Heart right ventricle (tissue), 16 donors: ENCODE measurements at regions not wholly inside any gene's neighbourhood (a gene's known extent, or its start where the extent isn't known, plus 50 kb on each side); places are given as distances from the start of the nearest gene placed in this dataset.

ENCODE experiments used
- ATAC-seq, 8 donors: fragments of 200-7000 bp; cut with Tn5 transposase; one replicate each; pipeline ENCODE4 v1.9.1; 2020; ENCODE audit warnings: mild to moderate bottlenecking in 8 of 8, moderate library complexity in 8 of 8, moderate number of reproducible peaks in 1 of 8
- DNase-seq, 2 donors: peaks; one replicate each; pipeline ENCODE4 v3.0.0-alpha.2; 2020
- H3K27ac ChIP-seq, 10 donors: fragments of 200-600 bp; sonication (generic) in 2 of 10; one replicate each; pipeline versions ENCODE4 v1.5.0 to v1.8.0; 2020 to 2022; ENCODE audit warnings: mild to moderate bottlenecking in 3 of 10
- H3K27me3 ChIP-seq, 7 donors: fragments of 200-600 bp; one replicate each; pipeline ENCODE4 v1.8.0; 2021 to 2022; ENCODE audit warnings: mild to moderate bottlenecking in 2 of 7
- H3K36me3 ChIP-seq, 9 donors: fragments of 200-600 bp; sonication (generic) in 1 of 9; one replicate each; pipeline versions ENCODE4 v1.5.0 to v1.8.0; 2020 to 2022; ENCODE audit warnings: mild to moderate bottlenecking in 2 of 9
- H3K4me1 ChIP-seq, 9 donors: fragments of 200-600 bp; sonication (generic) in 1 of 9; one replicate each; pipeline versions ENCODE4 v1.5.0 to v1.8.0; 2020 to 2022; ENCODE audit warnings: mild to moderate bottlenecking in 4 of 9
- H3K4me3 ChIP-seq, 10 donors: fragments of 200-600 bp; sonication (generic) in 2 of 10; one replicate each; pipeline versions ENCODE4 v1.5.0 to v1.8.0; 2020 to 2022; ENCODE audit warnings: mild to moderate bottlenecking in 7 of 10, moderate library complexity in 2 of 10
- H3K9me3 ChIP-seq, 11 donors: fragments of 200-600 bp in 10 of 11; sonication (generic) in 2 of 11; one replicate each; pipeline versions ENCODE4 v1.5.0 to v1.8.0; 2013 to 2022; ENCODE audit warnings: mild to moderate bottlenecking in 2 of 11, control low read depth in 1 of 11, moderate library complexity in 1 of 11
- WGBS, 2 donors: extraction: QIAGEN DNeasy Blood & Tissue Kit; methylation state at CpG; one replicate each; pipeline ENCODE4 v1.1.7; 2013; ENCODE audit warnings: inconsistent platforms in 1 of 2; 5-methylcytosine and 5-hydroxymethylcytosine counted together
- intact Hi-C, 10 donors: fragments of 100-400 bp; cut with DNase I; formaldehyde crosslinking; loops; one replicate each; pipeline versions ENCODE4 v1.11.1 to v1.14.2; 2022
- TF ChIP-seq, protein P1 (sequence below), 9 donors: fragments of 200-600 bp; sonication (generic) in 2 of 9; IDR thresholded peaks; one replicate each; pipeline versions ENCODE4 v1.5.0 to v1.8.0; 2021 to 2022; ENCODE audit warnings: antibody characterized with exemption in 9 of 9, mild to moderate bottlenecking in 5 of 9, moderate library complexity in 1 of 9
- donor health status: Arrhythmogenic right ventricular cardiomyopathy.
- donor health status: ischemic (EF 13 %, LVEDD 7.1; RV severe dilation, severe dysfunction).
- donor health status: healthy with polysubstance abuse.
- donor health status: DM: no; HTN: yes; CAD: no.
- donor health status: DM: no; HTN: no; CAD: no.
- donor health status: ischemic (EF 25% LVEDD 6.9; RV normal size, moderate dysfunction).
- donor health status: ischemic (EF 25% LVEDD 5.7; RV mildly dilated, moderate dysfunction).
- donor health status: healthy.
- donor health status: DM: yes; HTN: yes; CAD: no.
- donor health status: Ischemic cardiomyopathy.
- donor health status: ischemic (EF 35%, LVEDD 5.7; RV mildly dilated, moderate dysfunction).
- donor health status: nonischemic (EF 11% LVEDD 7.7; RV severe dilation, severe dysfunction).
- donor health status: DM: yes; HTN: yes; CAD: no.
- donor health status: PGD.
- donor health status: ischemic (EF 29% LVEDD 5.4; RV normal size, mild dysfunction).
- donor health status: nonischemic (EF 23%, LVEDD 6.1; RV moderate dilation, normal function).

DNA sequence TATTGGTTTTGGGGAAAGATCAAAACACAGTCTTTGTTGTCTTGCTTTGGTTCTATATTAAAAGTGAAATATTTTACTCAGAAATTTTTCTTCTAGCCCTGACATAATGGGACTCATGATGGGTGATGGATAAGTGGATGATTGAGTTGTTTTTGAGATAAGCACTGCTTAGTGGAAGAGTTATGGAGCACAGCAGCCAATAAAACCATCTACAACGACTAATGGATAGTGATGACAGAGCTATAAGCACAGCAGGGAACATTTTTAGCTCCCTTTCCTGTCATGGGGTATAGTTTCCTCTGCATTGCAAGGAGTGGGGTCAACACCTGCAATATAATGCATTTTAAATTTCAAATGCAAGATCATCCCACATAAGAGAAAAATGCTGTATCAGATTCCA lies 812.4 kb downstream of the STPG2 start:
- 11 to 13% methylated on average over 1 of the region's 1 CpG for WGBS, 2 donors
- TF ChIP-seq, protein P1, sequence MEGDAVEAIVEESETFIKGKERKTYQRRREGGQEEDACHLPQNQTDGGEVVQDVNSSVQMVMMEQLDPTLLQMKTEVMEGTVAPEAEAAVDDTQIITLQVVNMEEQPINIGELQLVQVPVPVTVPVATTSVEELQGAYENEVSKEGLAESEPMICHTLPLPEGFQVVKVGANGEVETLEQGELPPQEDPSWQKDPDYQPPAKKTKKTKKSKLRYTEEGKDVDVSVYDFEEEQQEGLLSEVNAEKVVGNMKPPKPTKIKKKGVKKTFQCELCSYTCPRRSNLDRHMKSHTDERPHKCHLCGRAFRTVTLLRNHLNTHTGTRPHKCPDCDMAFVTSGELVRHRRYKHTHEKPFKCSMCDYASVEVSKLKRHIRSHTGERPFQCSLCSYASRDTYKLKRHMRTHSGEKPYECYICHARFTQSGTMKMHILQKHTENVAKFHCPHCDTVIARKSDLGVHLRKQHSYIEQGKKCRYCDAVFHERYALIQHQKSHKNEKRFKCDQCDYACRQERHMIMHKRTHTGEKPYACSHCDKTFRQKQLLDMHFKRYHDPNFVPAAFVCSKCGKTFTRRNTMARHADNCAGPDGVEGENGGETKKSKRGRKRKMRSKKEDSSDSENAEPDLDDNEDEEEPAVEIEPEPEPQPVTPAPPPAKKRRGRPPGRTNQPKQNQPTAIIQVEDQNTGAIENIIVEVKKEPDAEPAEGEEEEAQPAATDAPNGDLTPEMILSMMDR (IDR thresholded peaks at IDR 0.05), result no peak
- peaks cover 0 to 16% (median 4%) of the 10 kb centered on the region in 11 donors for H3K9me3 ChIP-seq
- no peaks in the 10 kb centered on the region for H3K36me3 ChIP-seq
- H3K4me1 ChIP-seq, result no peaks in the 10 kb centered on the region
- no peak for ATAC-seq
- DNase-seq, result no peak
- no peaks in the 10 kb centered on the region for H3K27me3 ChIP-seq
- intact Hi-C loops, result no loop called here
- H3K27ac ChIP-seq, result no peak overlapping the region
- H3K4me3 ChIP-seq, result no peak overlapping the region

DNA sequence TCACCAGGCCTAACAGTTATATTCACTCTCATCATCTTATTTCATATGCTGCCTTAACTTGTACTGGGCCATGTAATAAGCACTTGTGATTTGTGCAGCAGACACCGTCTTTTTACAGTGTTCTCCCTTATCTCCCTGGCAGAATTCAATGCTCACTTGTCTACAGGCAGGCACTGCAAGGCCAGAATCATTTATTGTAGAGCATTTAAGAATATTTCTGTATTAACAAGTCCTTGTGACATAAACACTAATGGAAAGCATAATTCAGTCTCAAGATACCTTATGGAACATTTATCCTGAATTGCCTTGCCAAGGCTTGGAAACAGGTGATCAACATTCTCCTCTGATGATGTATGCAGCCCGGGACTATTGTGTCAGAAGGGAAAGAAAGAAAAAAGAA lies 808.9 kb downstream of the STPG2 start:
- DNase-seq, result no peak
- intact Hi-C loops, result no loop called here

DNA sequence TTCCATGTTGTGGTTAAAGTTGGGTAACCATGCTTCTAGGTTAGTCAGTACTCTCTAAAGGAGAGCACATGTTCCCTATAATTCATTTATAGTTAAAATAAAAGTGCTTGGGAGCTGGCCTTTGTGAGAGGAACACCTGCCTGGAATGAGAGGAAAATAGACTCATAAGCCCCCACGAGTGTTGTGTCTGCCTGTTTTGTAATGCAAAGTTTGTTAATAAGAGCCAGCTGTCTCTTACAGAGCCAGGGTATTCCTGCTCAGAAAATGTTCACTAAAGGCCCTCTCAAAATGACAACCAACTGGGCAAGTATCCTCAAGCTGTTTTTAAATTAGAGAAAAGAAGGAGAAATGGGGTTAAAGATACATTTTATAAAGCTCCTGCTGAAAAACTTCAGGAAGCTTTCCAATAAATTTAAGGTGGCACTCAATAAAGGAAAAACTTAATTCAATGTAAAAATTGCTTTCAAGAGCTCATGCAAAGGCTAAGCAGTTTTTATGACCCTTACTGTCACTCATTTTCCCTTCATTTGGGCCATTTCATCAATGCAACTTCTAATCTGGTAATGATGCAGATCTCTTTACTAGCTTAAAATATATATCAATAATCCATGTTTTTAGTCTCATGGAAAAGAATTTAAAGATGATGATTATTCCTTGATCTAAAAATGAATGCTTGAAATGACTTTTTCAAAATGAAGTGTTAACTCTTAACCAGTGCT lies 793.6 kb downstream of the STPG2 start:
- ATAC-seq, result no peak
- TF ChIP-seq, protein P1 (IDR thresholded peaks at IDR 0.05), result no peak
- no peaks in the 10 kb centered on the region for H3K36me3 ChIP-seq
- intact Hi-C loops, result no loop called here
- DNase-seq, result no peak
- H3K27ac ChIP-seq, result no peak overlapping the region
- H3K4me3 ChIP-seq, result no peak overlapping the region
- H3K27me3 ChIP-seq, result no peaks in the 10 kb centered on the region
- 38 to 44% methylated on average over 1 of the region's 1 CpG for WGBS, 2 donors
- H3K4me1 ChIP-seq, result no peaks in the 10 kb centered on the region
- H3K9me3 ChIP-seq, result peaks cover 0 to 18% (median 0%) of the 10 kb centered on the region in 11 donors

More for the DNA sequence above, 808.9 kb downstream of the STPG2 start:
- H3K4me1 ChIP-seq, result no peaks in the 10 kb centered on the region
- H3K27me3 ChIP-seq, result no peaks in the 10 kb centered on the region
- no peaks in the 10 kb centered on the region for H3K36me3 ChIP-seq
- no peak overlapping the region for H3K4me3 ChIP-seq
- 64 to 71% methylated on average over 2 of the region's 2 CpGs for WGBS, 2 donors
- peaks cover 0 to 29% (median 4%) of the 10 kb centered on the region in 11 donors for H3K9me3 ChIP-seq
- TF ChIP-seq, protein P1 (IDR thresholded peaks at IDR 0.05), result no peak
- no peak for ATAC-seq
- H3K27ac ChIP-seq, result no peak overlapping the region

DNA sequence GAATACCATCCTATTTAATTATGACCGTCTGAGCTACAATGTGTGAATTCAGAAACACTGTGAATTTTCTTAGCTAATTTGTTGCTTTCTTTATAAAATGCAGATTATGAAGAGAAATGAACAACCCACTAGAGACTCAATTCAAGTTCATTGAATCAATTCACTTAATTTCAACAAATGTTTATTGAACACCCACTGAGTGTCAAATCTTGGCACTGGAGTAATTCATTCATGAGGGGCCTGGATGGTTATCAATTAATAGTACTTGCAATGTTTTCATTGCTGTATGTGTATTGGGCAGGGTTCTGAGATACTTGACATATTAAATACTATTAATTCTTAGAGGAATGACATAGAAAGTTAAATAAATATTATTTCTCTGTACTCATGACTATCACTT lies 789.4 kb downstream of the STPG2 start:
- TF ChIP-seq, protein P1 (IDR thresholded peaks at IDR 0.05), result no peak
- Histone ChIP-seq H3K36me3 (no peaks in the 10 kb centered on the region), H3K27me3 (no peaks in the 10 kb centered on the region), H3K27ac (no peak overlapping the region), H3K4me1 (no peaks in the 10 kb centered on the region), H3K9me3 (peaks cover 0 to 27% (median 11%) of the 10 kb centered on the region in 11 donors), H3K4me3 (no peak overlapping the region)
- intact Hi-C loops, result no loop called here
- 47 to 96% methylated on average over 1 of the region's 1 CpG for WGBS, 2 donors
- ATAC-seq, result no peak
- DNase-seq, result no peak
